ENCODE measurements at regions not wholly inside any gene's neighbourhood (a gene's known extent, or its start where the extent isn't known, plus 50 kb on each side); places are given as distances from the start of the nearest gene placed in this dataset.
"Not testable (repeated sequence)": the region's sequence is repeated elsewhere in the genome, so short reads cannot be mapped to it uniquely, and the experiment has no call there.

GRCh38 chr12:5121784-5122183 lies 78.1 kb downstream of the KCNA5 start:
- TF ChIP-seq, protein P1, sequence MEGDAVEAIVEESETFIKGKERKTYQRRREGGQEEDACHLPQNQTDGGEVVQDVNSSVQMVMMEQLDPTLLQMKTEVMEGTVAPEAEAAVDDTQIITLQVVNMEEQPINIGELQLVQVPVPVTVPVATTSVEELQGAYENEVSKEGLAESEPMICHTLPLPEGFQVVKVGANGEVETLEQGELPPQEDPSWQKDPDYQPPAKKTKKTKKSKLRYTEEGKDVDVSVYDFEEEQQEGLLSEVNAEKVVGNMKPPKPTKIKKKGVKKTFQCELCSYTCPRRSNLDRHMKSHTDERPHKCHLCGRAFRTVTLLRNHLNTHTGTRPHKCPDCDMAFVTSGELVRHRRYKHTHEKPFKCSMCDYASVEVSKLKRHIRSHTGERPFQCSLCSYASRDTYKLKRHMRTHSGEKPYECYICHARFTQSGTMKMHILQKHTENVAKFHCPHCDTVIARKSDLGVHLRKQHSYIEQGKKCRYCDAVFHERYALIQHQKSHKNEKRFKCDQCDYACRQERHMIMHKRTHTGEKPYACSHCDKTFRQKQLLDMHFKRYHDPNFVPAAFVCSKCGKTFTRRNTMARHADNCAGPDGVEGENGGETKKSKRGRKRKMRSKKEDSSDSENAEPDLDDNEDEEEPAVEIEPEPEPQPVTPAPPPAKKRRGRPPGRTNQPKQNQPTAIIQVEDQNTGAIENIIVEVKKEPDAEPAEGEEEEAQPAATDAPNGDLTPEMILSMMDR (IDR thresholded peaks at IDR 0.05; ENCODE audit: low read length), result not testable (repeated sequence)
- not testable (repeated sequence) for TF ChIP-seq EZH2 (IDR thresholded peaks at IDR 0.05; ENCODE audit: borderline replicate concordance, low read length)
